ENCODE measurements at regions not wholly inside any gene's neighbourhood (a gene's known extent, or its start where the extent isn't known, plus 50 kb on each side); places are given as distances from the start of the nearest gene placed in this dataset.

- Mint-ChIP-seq H3K36me3 (ENCODE audit: insufficient read depth in 1 of 3, low read depth in 3 of 3) (no peaks in the 10 kb centered on the region), H3K4me1 (no peaks in the 10 kb centered on the region), H3K27me3 (ENCODE audit: low read depth) (no peaks in the 10 kb centered on the region), H3K9me3 (no peaks in the 10 kb centered on the region), H3K27ac (no peak overlapping the region), H3K4me3 (no peak overlapping the region)
- Histone ChIP-seq H3K4ac (ENCODE audit: low read depth, low read length) (no peak overlapping the region), H3K9me3 (ENCODE audit: control insufficient read depth, low read depth, low read length) (no peaks in the 10 kb centered on the region), H3K4me2 (ENCODE audit: insufficient read depth, insufficient read length, low read length) (no peak overlapping the region), H3K56ac (ENCODE audit: insufficient read length, low read depth, low read length) (no peak overlapping the region), H2AK5ac (ENCODE audit: insufficient read length, low read length) (no peak overlapping the region), H2BK15ac (ENCODE audit: low read depth, low read length) (no peak overlapping the region), H2BK120ac (ENCODE audit: low read depth, low read length, poor library complexity, severe bottlenecking) (no peak overlapping the region), H3K14ac (ENCODE audit: insufficient read depth, low read length) (no peak overlapping the region), H4K8ac (replicated peaks; ENCODE audit: insufficient read length, low read depth, low read length) (no peak overlapping the region), H3K27me3 (ENCODE audit: insufficient read depth, low read length) (no peaks in the 10 kb centered on the region), H4K5ac (ENCODE audit: insufficient read length, low read depth, low read length) (no peak overlapping the region), H3K18ac (ENCODE audit: insufficient read length, low read depth, low read length) (no peak overlapping the region), H3K27ac (ENCODE audit: insufficient read length, low read depth, low read length) (no peak overlapping the region), H2BK12ac (ENCODE audit: insufficient read length, low read depth, low read length) (no peak overlapping the region), H3K9ac (ENCODE audit: extremely low read depth, insufficient read length, low read length) (no peak overlapping the region), H3K79me1 (ENCODE audit: insufficient read depth, low read depth, low read length, poor library complexity, severe bottlenecking) (no peaks in the 10 kb centered on the region), H3K79me2 (ENCODE audit: insufficient read depth, low read length) (no peaks in the 10 kb centered on the region), H2BK20ac (ENCODE audit: low read depth, low read length, poor library complexity, severe bottlenecking) (no peak overlapping the region), H4K20me1 (ENCODE audit: control insufficient read depth, insufficient read depth, insufficient read length) (no peaks in the 10 kb centered on the region), H2BK5ac (ENCODE audit: insufficient read length, low read length) (no peak overlapping the region), H3K4me1 (ENCODE audit: insufficient read depth, low read length) (no peaks in the 10 kb centered on the region), H3T11ph (ENCODE audit: low read length) (no peak overlapping the region), H3K23ac (ENCODE audit: insufficient read length, low read depth, low read length) (no peak overlapping the region), H4K91ac (ENCODE audit: insufficient read length, low read depth, low read length) (no peak overlapping the region), H3K23me2 (ENCODE audit: insufficient read length, low read depth, low read length, poor library complexity, severe bottlenecking) (no peaks in the 10 kb centered on the region), H2AFZ (ENCODE audit: low read length) (no peak overlapping the region)
- no CpG with 5 or more reads among the region's 3 CpGs for WGBS (ENCODE audit: extremely low coverage, insufficient read length, low lambda C conversion rate)
- DNase-seq: no peak
- TF ChIP-seq CTCF (conservative IDR thresholded peaks at IDR 0.05): no peak
Measured at GRCh38 chr1:190881064-190881463, 403.4 kb upstream of the BRINP3 start.
